Psoas muscle (tissue), 7 donors: ENCODE measurements at regions not wholly inside any gene's neighbourhood (a gene's known extent, or its start where the extent isn't known, plus 50 kb on each side); places are given as distances from the start of the nearest gene placed in this dataset.

Experiments
- ATAC-seq, 4 donors: fragments of 200-7000 bp; cut with Tn5 transposase; one replicate each; pipeline ENCODE4 v1.9.1; 2020; ENCODE audit warnings: moderate library complexity in 3 of 4, mild to moderate bottlenecking in 2 of 4
- DNase-seq, 2 donors: peaks; one replicate each; pipeline ENCODE4 v3.0.0-alpha.2; 2020
- H3K27ac ChIP-seq: fragments of 200-600 bp; one replicate; pipeline ENCODE4 v1.8.0; 2022
- H3K27me3 ChIP-seq, 3 donors: fragments of 200-600 bp in 1 of 3; one replicate each; pipeline versions ENCODE4 v1.6.1 to v1.8.0; 2013 to 2022; ENCODE audit warnings: low read length in 2 of 3, mild to moderate bottlenecking in 2 of 3, moderate library complexity in 1 of 3; ENCODE audit not compliant: insufficient read depth in 3 of 3
- H3K36me3 ChIP-seq, 2 donors: fragments of 200-600 bp in 1 of 2; one replicate each; pipeline versions ENCODE4 v1.6.1 to v1.8.0; 2013 to 2022; ENCODE audit warnings: low read depth in 1 of 2, mild to moderate bottlenecking in 1 of 2, moderate library complexity in 1 of 2; ENCODE audit not compliant: insufficient read depth in 1 of 2
- H3K4me1 ChIP-seq: fragments of 200-600 bp; one replicate; pipeline ENCODE4 v1.8.0; 2022
- H3K4me3 ChIP-seq: fragments of 200-600 bp; one replicate; pipeline ENCODE4 v1.8.0; 2022; ENCODE audit warnings: mild to moderate bottlenecking
- H3K9me3 ChIP-seq: fragments of 200-600 bp; one replicate; pipeline ENCODE4 v1.8.0; 2022
- CTCF ChIP-seq: fragments of 200-600 bp; IDR thresholded peaks from one replicate; pipeline ENCODE4 v1.8.0; 2022; ENCODE audit warnings: antibody characterized with exemption
- WGBS, 3 donors: extraction: QIAGEN DNeasy Blood & Tissue Kit; methylation state at CpG; one replicate each; pipeline versions ENCODE4 v1.1.6 to v1.1.7; 2013; 5-methylcytosine and 5-hydroxymethylcytosine counted together
- intact Hi-C, 2 donors: fragments of 100-400 bp; cut with DNase I; formaldehyde crosslinking; loops; one replicate each; pipeline versions ENCODE4 v1.11.0 to v1.14.2; 2022
- donor health status: healthy with polysubstance abuse.
- donor health status: DM: no; HTN: no; CAD: no; lungs with moderate emphysema.
- donor health status: Bipolar disorder and iron deficiency.
- donor health status: healthy.
- donor health status: DM: yes; HTN: yes; CAD: no.
- donor health status: DM: no; HTN: no; CAD: no.
- donor health status: DM: yes; HTN: yes; CAD: no.

GRCh38 chr14:82394916-82395315 is 861.3 kb upstream of the SEL1L start:
- Histone ChIP-seq H3K27ac (no peak overlapping the region), H3K27me3 (no peaks in the 10 kb centered on the region), H3K4me1 (no peaks in the 10 kb centered on the region), H3K9me3 (no peaks in the 10 kb centered on the region), H3K36me3 (no peaks in the 10 kb centered on the region), H3K4me3 (no peak overlapping the region)
- 63 to 70% (median 64%) methylated on average over 2 of the region's 2 CpGs for WGBS, 3 donors
- DNase-seq = no peak
- ATAC-seq = no peak
- TF ChIP-seq CTCF = no peak
- intact Hi-C loops = no loop called here

GRCh38 chr14:82398256-82398655 is 864.6 kb upstream of the SEL1L start:
- 21 to 28% (median 25%) methylated on average over 4 of the region's 4 CpGs for WGBS, 3 donors
- Histone ChIP-seq H3K9me3 (no peaks in the 10 kb centered on the region), H3K27ac (no peak overlapping the region), H3K4me3 (no peak overlapping the region), H3K27me3 (no peaks in the 10 kb centered on the region), H3K4me1 (no peaks in the 10 kb centered on the region), H3K36me3 (no peaks in the 10 kb centered on the region)
- ATAC-seq (no peak), DNase-seq (no peak)
- TF ChIP-seq CTCF = no peak
- intact Hi-C loops = no loop called here

- ATAC-seq = no peak
- H3K36me3 ChIP-seq = no peaks in the 10 kb centered on the region
- no peaks in the 10 kb centered on the region for H3K4me1 ChIP-seq
- no peak for DNase-seq
- no peak for TF ChIP-seq CTCF
- intact Hi-C loops = no loop called here
- H3K27ac ChIP-seq = no peak overlapping the region
- no peaks in the 10 kb centered on the region for H3K9me3 ChIP-seq
- no peak overlapping the region for H3K4me3 ChIP-seq
- no peaks in the 10 kb centered on the region for H3K27me3 ChIP-seq
These were observed 870.3 kb upstream of the SEL1L start for GRCh38 chr14:82403987-82404386.

GRCh38 chr14:82410064-82410463 is 876.4 kb upstream of the SEL1L start:
- 79 to 91% (median 82%) methylated on average over 1 of the region's 1 CpG for WGBS, 3 donors

More at GRCh38 chr14:82410064-82410463, 876.4 kb upstream of the SEL1L start:
- Histone ChIP-seq H3K27ac (no peak overlapping the region), H3K9me3 (no peaks in the 10 kb centered on the region), H3K27me3 (no peaks in the 10 kb centered on the region), H3K4me3 (no peak overlapping the region), H3K36me3 (no peaks in the 10 kb centered on the region), H3K4me1 (no peaks in the 10 kb centered on the region)
- no peak for DNase-seq
- TF ChIP-seq CTCF = no peak
- no peak for ATAC-seq
- intact Hi-C loops = no loop called here
